ENCODE measurements at regions not wholly inside any gene's neighbourhood (a gene's known extent, or its start where the extent isn't known, plus 50 kb on each side); places are given as distances from the start of the nearest gene placed in this dataset.

DNA sequence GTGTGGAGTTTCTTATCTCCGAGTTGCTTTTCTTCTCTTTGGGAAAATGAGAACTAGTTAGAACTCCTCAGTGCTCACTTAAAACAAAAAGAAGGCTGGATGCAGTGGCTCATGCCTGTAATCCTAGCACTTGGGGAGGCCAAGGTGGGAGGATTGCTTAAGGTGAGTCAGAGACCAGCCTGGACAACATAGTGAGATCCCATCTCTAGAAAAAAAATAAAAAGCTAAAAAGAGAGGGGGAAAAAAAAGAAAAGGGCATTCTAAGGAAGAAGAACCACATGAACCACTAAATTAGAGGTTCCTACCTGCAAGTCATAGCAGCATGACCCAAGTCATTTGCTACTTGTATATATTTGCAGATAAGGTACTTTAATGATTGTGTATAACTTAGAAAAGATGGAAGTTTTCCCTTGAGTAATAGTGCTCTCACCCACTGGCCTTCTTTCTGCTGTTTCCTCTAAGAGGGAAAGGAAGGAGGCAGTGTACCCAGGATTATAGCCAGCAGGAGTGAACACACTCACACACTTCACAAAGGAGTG lies 87.8 kb downstream of the CCDC71L start:
- TF ChIP-seq POLR2A (IDR thresholded peaks at IDR 0.05): no peak
- TF ChIP-seq, protein P1, sequence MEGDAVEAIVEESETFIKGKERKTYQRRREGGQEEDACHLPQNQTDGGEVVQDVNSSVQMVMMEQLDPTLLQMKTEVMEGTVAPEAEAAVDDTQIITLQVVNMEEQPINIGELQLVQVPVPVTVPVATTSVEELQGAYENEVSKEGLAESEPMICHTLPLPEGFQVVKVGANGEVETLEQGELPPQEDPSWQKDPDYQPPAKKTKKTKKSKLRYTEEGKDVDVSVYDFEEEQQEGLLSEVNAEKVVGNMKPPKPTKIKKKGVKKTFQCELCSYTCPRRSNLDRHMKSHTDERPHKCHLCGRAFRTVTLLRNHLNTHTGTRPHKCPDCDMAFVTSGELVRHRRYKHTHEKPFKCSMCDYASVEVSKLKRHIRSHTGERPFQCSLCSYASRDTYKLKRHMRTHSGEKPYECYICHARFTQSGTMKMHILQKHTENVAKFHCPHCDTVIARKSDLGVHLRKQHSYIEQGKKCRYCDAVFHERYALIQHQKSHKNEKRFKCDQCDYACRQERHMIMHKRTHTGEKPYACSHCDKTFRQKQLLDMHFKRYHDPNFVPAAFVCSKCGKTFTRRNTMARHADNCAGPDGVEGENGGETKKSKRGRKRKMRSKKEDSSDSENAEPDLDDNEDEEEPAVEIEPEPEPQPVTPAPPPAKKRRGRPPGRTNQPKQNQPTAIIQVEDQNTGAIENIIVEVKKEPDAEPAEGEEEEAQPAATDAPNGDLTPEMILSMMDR (IDR thresholded peaks at IDR 0.05): no peak
- intact Hi-C loops (cut with DNase I): no loop called here
- H3K27me3 ChIP-seq: no peaks in the 10 kb centered on the region
- H3K4me3 ChIP-seq: no peak overlapping the region
- WGBS, 4 donors: 85 to 92% (median 86%) methylated on average over 1 of the region's 1 CpG
- peaks cover 0 to 10% (median 0%) of the 10 kb centered on the region in 12 donors for H3K4me1 ChIP-seq
- DNase-seq: no peak
- no peaks in the 10 kb centered on the region for H3K36me3 ChIP-seq
- no peak for ATAC-seq
- no peaks in the 10 kb centered on the region for H3K9me3 ChIP-seq
- no peak overlapping the region for H3K27ac ChIP-seq

DNA sequence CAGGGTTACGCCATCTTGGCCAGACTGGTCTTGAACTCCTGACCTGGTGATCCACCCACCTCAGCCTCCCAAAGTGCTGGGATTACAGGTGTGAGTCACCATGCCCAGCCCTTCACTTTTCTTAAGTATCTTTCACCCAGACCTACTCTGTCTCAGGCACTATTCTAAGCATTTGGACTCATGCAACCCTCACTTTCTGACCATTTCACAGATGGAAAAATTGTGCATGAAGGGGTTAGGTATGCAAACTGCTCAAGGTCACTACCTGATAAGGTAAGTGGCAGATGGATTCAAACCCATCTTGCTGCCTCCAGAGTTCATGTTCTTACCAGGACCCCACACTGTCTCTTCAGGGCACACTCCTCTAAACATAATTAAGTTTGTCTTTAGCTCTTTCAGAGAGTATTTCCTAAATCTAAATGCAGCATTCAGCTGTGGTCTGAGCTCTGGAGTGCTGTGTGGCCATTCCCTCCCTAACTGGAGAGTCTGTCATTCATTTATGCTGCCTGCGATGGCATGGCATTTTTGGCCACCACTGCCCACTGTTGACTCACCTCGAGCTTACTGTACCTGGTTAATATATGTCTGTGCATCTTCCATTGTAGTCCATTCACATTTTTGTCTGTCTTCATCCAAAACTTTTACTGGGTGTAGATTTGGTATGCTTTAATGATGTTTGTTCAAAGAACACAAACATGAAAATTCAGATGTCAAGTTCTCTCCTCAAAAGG lies 88.4 kb downstream of the CCDC71L start:
- WGBS, 4 donors: 87 to 93% (median 90%) methylated on average over 3 of the region's 3 CpGs
- ATAC-seq (no peak), DNase-seq (no peak)
- Histone ChIP-seq H3K9me3 (no peaks in the 10 kb centered on the region), H3K36me3 (no peaks in the 10 kb centered on the region), H3K27ac (no peak overlapping the region), H3K4me3 (no peak overlapping the region), H3K27me3 (no peaks in the 10 kb centered on the region), H3K4me1 (peaks cover 0 to 10% (median 0%) of the 10 kb centered on the region in 12 donors)
- TF ChIP-seq, protein P1 (IDR thresholded peaks at IDR 0.05): no peak
- no peak for TF ChIP-seq POLR2A (IDR thresholded peaks at IDR 0.05)
- intact Hi-C loops (cut with DNase I): no loop called here

DNA sequence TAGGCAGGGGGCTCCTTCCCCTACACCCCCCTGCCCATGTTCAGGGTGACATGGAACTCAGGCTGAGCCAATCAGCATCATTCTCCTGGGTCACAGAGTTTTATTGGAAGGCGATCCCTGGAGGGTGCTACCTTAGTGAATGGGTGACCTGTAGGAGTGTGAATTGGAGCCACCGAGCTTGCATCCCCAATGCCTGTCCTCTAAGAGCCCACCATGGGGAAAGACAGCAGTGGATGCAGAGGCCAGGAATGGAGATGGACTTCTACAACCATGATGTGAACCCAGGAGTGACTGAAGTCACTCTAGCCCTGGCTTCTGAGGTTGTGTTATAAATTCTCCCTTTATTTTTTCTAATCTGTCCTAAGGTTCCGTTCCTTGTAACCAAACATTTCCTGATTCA lies 89.4 kb downstream of the CCDC71L start:
- ATAC-seq (no peak), DNase-seq (no peak)
- Histone ChIP-seq H3K27ac (no peak overlapping the region), H3K4me1 (peaks cover 0 to 10% (median 0%) of the 10 kb centered on the region in 12 donors), H3K27me3 (no peaks in the 10 kb centered on the region), H3K9me3 (no peaks in the 10 kb centered on the region), H3K4me3 (no peak overlapping the region), H3K36me3 (no peaks in the 10 kb centered on the region)
- intact Hi-C loops (cut with DNase I): no loop called here
- TF ChIP-seq, protein P1 (IDR thresholded peaks at IDR 0.05): no peak
- WGBS, 4 donors: 84 to 89% (median 86%) methylated on average over 3 of the region's 3 CpGs

DNA sequence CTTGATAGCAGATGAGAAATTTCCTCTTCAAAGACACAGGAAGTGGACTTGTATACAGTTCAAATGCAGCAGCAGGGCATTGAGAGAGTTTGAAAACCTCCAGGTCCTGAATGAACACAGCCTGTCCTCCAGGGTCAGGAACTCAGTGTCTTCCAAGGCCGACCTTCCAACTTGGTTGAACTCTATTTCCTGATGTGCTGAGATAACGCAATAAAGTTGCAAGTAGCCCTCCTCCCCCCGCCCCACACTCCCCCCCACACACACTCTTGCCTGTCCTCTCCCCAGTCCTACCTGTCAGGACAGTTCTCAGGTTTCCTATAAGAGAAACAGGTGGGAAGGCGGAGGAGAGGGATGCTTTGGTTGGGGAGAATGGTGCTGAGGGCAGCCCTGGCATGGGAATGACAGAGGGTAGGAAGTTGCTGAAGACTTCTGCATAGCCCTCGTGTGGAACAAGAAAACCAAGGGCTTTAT lies 90.0 kb downstream of the CCDC71L start:
- DNase-seq (no peak), ATAC-seq (no peak)
- Histone ChIP-seq H3K9me3 (no peaks in the 10 kb centered on the region), H3K4me3 (no peak overlapping the region), H3K27ac (no peak overlapping the region), H3K27me3 (no peaks in the 10 kb centered on the region), H3K4me1 (peaks cover 0 to 10% (median 0%) of the 10 kb centered on the region in 12 donors), H3K36me3 (no peaks in the 10 kb centered on the region)
- TF ChIP-seq, protein P1 (IDR thresholded peaks at IDR 0.05): no peak
- TF ChIP-seq POLR2A (IDR thresholded peaks at IDR 0.05): no peak
- 61 to 69% (median 66%) methylated on average over 5 of the region's 5 CpGs for WGBS, 4 donors
- intact Hi-C loops (cut with DNase I): no loop called here
